Astrocyte (in vitro differentiated cells and primary cell): ENCODE measurements at regions not wholly inside any gene's neighbourhood (a gene's known extent, or its start where the extent isn't known, plus 50 kb on each side); places are given as distances from the start of the nearest gene placed in this dataset.
A peak's percentile ranks its signal among the peaks of the same experiment; 100 is the strongest.
"Not testable (repeated sequence)": the region's sequence is repeated elsewhere in the genome, so short reads cannot be mapped to it uniquely, and the experiment has no call there.

Experiments
- DNase-seq: peaks from one replicate; pipeline ENCODE4 v3.0.0-alpha.2; 2010; ENCODE audit warnings: low read depth
- FAIRE-seq: peaks from 2 replicates; lab custom pipeline; 2011; peaks lifted over from hg19 to GRCh38; lab: Jason Lieb, UNC
- H2AFZ ChIP-seq: 2 replicates; pipeline ENCODE4 v1.6.0; 2012; ENCODE audit warnings: low read depth, low read length, inconsistent platforms
- H3K27ac ChIP-seq: 2 replicates; pipeline ENCODE4 v1.5.1; 2011; ENCODE audit warnings: low read depth, low read length, inconsistent platforms
- H3K27me3 ChIP-seq: 2 replicates; pipeline ENCODE4 v1.6.0; 2011; ENCODE audit warnings: low read length, inconsistent platforms; ENCODE audit not compliant: insufficient read depth
- H3K36me3 ChIP-seq: 2 replicates; pipeline ENCODE4 v1.5.1; 2011; ENCODE audit warnings: low read length, inconsistent platforms; ENCODE audit not compliant: insufficient read depth
- H3K4me1 ChIP-seq: 2 replicates; pipeline ENCODE4 v1.5.1; 2011; ENCODE audit warnings: low read length, inconsistent platforms; ENCODE audit not compliant: insufficient read depth
- H3K4me2 ChIP-seq: 2 replicates; pipeline ENCODE4 v1.6.0; 2012; ENCODE audit warnings: low read length, inconsistent platforms
- H3K4me3 ChIP-seq: 2 replicates; pipeline ENCODE4 v1.5.1; 2011; ENCODE audit warnings: low read depth, mild to moderate bottlenecking, low read length, inconsistent platforms; ENCODE audit not compliant: insufficient read depth
- H3K79me2 ChIP-seq: 2 replicates; pipeline ENCODE4 v1.6.0; 2012; ENCODE audit warnings: mild to moderate bottlenecking, low read length, inconsistent platforms; ENCODE audit not compliant: insufficient read depth
- H3K9ac ChIP-seq: 2 replicates; pipeline ENCODE4 v1.6.0; 2012; ENCODE audit warnings: mild to moderate bottlenecking, low read length, inconsistent platforms
- H3K9me3 ChIP-seq: 2 replicates; pipeline ENCODE4 v1.5.1; 2012; ENCODE audit warnings: low read depth, mild to moderate bottlenecking, low read length, inconsistent platforms; ENCODE audit not compliant: insufficient read depth
- H4K20me1 ChIP-seq: 2 replicates; pipeline ENCODE4 v1.6.0; 2012; ENCODE audit warnings: low read length, inconsistent platforms; ENCODE audit not compliant: insufficient read depth
- H3K27ac Mint-ChIP-seq: one replicate; pipeline ENCODE4 v1.8.0; 2021; ENCODE audit warnings: mild to moderate bottlenecking, mixed read lengths; ENCODE audit not compliant: unreplicated experiment
- H3K27me3 Mint-ChIP-seq: one replicate; pipeline ENCODE4 v1.8.0; 2021; ENCODE audit warnings: low read depth, mixed read lengths; ENCODE audit not compliant: unreplicated experiment
- H3K36me3 Mint-ChIP-seq: one replicate; pipeline ENCODE4 v1.8.0; 2021; ENCODE audit warnings: low read depth, mixed read lengths; ENCODE audit not compliant: unreplicated experiment
- H3K4me1 Mint-ChIP-seq: one replicate; pipeline ENCODE4 v1.8.0; 2021; ENCODE audit warnings: low read depth, mixed read lengths; ENCODE audit not compliant: unreplicated experiment
- H3K4me3 Mint-ChIP-seq: one replicate; pipeline ENCODE4 v1.8.0; 2021; ENCODE audit warnings: mild to moderate bottlenecking, moderate library complexity, mixed read lengths; ENCODE audit not compliant: unreplicated experiment
- H3K9me3 Mint-ChIP-seq: one replicate; pipeline ENCODE4 v1.8.0; 2021; ENCODE audit warnings: mild to moderate bottlenecking, mixed read lengths; ENCODE audit not compliant: unreplicated experiment
- CTCF ChIP-seq: IDR thresholded peaks from 2 replicates; pipeline ENCODE4 v1.5.1; 2011; ENCODE audit warnings: low read depth, mild to moderate bottlenecking, inconsistent platforms, low read length, moderate library complexity; ENCODE audit not compliant: insufficient read depth
- EZH2 ChIP-seq: IDR thresholded peaks from 2 replicates; pipeline ENCODE4 v1.6.1; 2012; ENCODE audit warnings: mild to moderate bottlenecking, low read length, inconsistent platforms; ENCODE audit not compliant: insufficient read depth

DNA sequence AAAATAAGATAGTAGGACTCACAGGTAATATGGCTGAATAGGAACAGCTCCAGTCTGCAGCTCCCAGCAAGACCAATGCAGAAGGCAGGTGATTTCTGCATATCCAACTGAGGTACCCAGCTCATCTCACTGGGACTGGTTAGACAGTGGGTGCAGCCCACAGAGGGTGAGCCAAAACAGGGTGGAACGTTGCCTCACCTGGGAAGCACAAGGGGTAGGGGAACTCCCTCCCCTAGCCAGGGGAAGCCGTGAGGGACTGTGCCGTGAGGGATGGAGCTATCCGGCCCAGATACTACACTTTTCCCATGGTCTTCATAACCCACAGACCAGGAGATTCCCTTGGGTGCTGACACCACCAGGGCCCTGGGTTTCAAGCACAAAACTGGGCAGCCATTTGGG, 114.8 kb upstream of the GNAI1 start:
- not testable (repeated sequence) for H3K36me3 ChIP-seq, H3K36me3 Mint-ChIP-seq, H3K27ac ChIP-seq, H3K4me3 ChIP-seq, H3K9me3 ChIP-seq, H3K4me2 ChIP-seq, H3K27me3 Mint-ChIP-seq, H3K9ac ChIP-seq, FAIRE-seq, H4K20me1 ChIP-seq, H3K79me2 ChIP-seq, H3K4me1 Mint-ChIP-seq, H3K4me1 ChIP-seq, H2AFZ ChIP-seq, H3K27me3 ChIP-seq, H3K4me3 Mint-ChIP-seq, DNase-seq
- peak overlapping the region; percentile 21 for H3K27ac Mint-ChIP-seq
- H3K9me3 Mint-ChIP-seq: peaks cover 11% of the 10 kb centered on the region

DNA sequence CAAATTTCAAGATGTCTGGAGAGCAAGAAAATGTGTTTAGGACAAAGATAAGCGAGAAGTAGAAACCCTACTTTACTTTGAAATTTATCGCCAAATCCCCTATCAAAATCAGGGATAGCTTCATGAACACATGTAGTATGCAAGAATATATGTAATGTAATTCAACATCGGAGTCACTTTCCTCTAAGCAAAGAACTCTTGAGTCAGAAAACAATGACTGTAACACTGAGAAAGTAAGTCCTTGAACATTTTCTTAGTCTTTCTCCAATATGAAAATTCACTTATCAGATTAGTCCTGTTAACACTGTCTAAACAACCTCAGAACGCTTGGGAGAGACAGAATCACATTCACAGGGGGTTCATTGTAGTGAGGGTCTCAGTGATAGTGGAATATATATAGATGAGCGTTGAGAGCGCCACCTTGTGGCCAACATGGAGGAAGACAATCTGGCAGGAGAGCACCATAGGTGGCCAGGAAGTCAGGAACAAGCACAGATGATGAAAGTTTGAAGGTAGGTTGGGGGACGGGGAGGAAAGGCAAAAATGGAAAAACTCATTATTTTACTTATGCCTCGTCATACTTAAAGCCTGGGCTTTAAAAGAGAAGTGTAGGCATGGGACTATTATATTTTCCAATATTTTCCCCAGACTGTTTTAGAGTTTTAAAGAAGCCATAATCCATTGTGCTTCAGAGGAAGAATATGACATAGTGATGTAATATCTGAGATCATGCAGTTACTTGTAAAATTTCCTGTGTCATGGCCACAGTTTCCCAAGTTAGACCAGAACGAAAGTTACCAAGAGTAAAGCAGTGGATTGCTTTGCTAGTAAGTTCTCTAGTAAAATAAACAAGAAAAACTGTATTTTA, 115.5 kb upstream of the GNAI1 start:
- H3K27me3 ChIP-seq: no peaks in the 10 kb centered on the region
- H3K4me3 ChIP-seq: no peak overlapping the region
- no peak overlapping the region for H3K27ac ChIP-seq
- peaks cover 11% of the 10 kb centered on the region for H3K9me3 Mint-ChIP-seq
- DNase-seq (peak; percentile 14), FAIRE-seq (peak; percentile 17)
- H3K9ac ChIP-seq: no peak overlapping the region
- no peaks in the 10 kb centered on the region for H3K9me3 ChIP-seq
- no peak overlapping the region for H3K4me3 Mint-ChIP-seq
- peaks cover 3% of the 10 kb centered on the region for H3K4me1 Mint-ChIP-seq
- no peaks in the 10 kb centered on the region for H3K36me3 Mint-ChIP-seq
- TF ChIP-seq CTCF (peak; percentile 94), EZH2 (no peak)
- H3K36me3 ChIP-seq: no peaks in the 10 kb centered on the region
- H3K27me3 Mint-ChIP-seq: no peaks in the 10 kb centered on the region
- no peaks in the 10 kb centered on the region for H3K79me2 ChIP-seq
- H2AFZ ChIP-seq: no peak overlapping the region
- H3K27ac Mint-ChIP-seq: no peak overlapping the region
- H4K20me1 ChIP-seq: no peaks in the 10 kb centered on the region
- peaks cover 4% of the 10 kb centered on the region for H3K4me1 ChIP-seq
- H3K4me2 ChIP-seq: no peak overlapping the region

DNA sequence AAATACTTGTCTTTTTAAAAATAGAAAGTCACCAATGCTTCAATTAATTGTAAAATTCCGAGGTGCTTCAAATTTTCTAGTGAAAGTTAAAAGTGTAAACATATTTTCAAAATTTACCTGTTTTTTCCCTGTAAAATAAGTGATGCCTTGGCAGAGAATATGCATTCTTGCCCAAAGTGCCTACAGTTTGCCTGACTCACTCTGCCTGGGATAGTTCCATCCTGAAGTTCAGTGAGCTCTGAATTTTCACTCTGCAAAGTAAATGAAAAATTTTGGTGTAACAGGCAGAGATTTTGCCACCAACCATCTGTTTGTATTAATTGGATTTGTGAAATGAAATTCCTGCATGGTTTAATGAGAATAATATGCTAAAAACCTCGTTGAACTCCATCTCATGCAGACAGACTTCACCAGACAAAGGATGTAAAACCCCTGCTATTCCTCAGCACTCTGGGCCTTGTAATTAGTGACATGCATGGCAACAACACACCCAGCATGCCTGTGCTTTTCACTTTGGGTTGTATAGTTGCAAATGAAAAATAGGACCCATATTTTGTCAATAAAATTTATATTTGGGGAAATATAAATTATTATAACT, 117.4 kb upstream of the GNAI1 start:
- Mint-ChIP-seq H3K27ac (no peak overlapping the region), H3K4me1 (peaks cover 5% of the 10 kb centered on the region), H3K36me3 (no peaks in the 10 kb centered on the region), H3K27me3 (no peaks in the 10 kb centered on the region), H3K4me3 (no peak overlapping the region), H3K9me3 (peaks cover 3% of the 10 kb centered on the region)
- no peaks in the 10 kb centered on the region for H3K79me2 ChIP-seq
- no peak for DNase-seq
- H3K36me3 ChIP-seq: no peaks in the 10 kb centered on the region
- H4K20me1 ChIP-seq: no peaks in the 10 kb centered on the region
- no peak overlapping the region for H3K4me2 ChIP-seq
- H3K9ac ChIP-seq: no peak overlapping the region
- H3K27me3 ChIP-seq: no peaks in the 10 kb centered on the region
- no peaks in the 10 kb centered on the region for H3K9me3 ChIP-seq
- no peak overlapping the region for H3K27ac ChIP-seq
- no peak overlapping the region for H3K4me3 ChIP-seq
- H3K4me1 ChIP-seq: peaks cover 4% of the 10 kb centered on the region
- H2AFZ ChIP-seq: no peak overlapping the region
- FAIRE-seq: no peak
- TF ChIP-seq CTCF (no peak), EZH2 (no peak)
